ENCODE measurements at regions not wholly inside any gene's neighbourhood (a gene's known extent, or its start where the extent isn't known, plus 50 kb on each side); places are given as distances from the start of the nearest gene placed in this dataset.

GRCh38 chr2:145918951-145919350, 1399.0 kb upstream of the ZEB2 start:
- RAD21 ChIA-PET (ENCODE audit: low non-redundant PET in 1 of 2, low total read pairs in 2 of 2, uncharacterized antibody in 2 of 2, unreplicated experiment in 2 of 2): no interaction called here
- no peaks in the 10 kb centered on the region for H3K9me2 ChIP-seq (ENCODE audit: insufficient read depth)
- H3K9me3 ChIP-seq (ENCODE audit: control insufficient read depth in 1 of 2, insufficient read depth in 1 of 2, low read depth in 1 of 2, low read length in 2 of 2): no peaks in the 10 kb centered on the region
- no peak overlapping the region for H3K4me3 ChIP-seq (replicated peaks in 1 of 2; ENCODE audit: low read depth in 1 of 2, low read length in 2 of 2)
- POLR2A ChIA-PET: no interaction called here
- H3K9ac ChIP-seq (ENCODE audit: low read length): no peak overlapping the region
- H3K36me3 ChIP-seq (ENCODE audit: control insufficient read depth in 1 of 2, insufficient read depth in 2 of 2, low read length in 2 of 2): no peaks in the 10 kb centered on the region
- no peaks in the 10 kb centered on the region for H3K79me2 ChIP-seq (ENCODE audit: insufficient read depth, low read length)
- no peak overlapping the region for H3K27ac ChIP-seq (ENCODE audit: low read depth, low read length)
- H3K4me1 ChIP-seq (ENCODE audit: control insufficient read depth in 1 of 2, insufficient read depth in 2 of 2, low read length in 2 of 2): no peaks in the 10 kb centered on the region
- BruUV-seq (replicated peaks): no TSS peak
- no peaks in the 10 kb centered on the region for H3K27me3 ChIP-seq (ENCODE audit: insufficient read depth, low read length)
- H4K20me1 ChIP-seq (ENCODE audit: insufficient read depth): no peaks in the 10 kb centered on the region
- intact Hi-C loops (cut with micrococcal nuclease): no loop called here
- H3K4me2 ChIP-seq (ENCODE audit: low read length): no peak overlapping the region
- no peak for TF ChIP-seq ZBTB33 (IDR thresholded peaks at IDR 0.05; ENCODE audit: extremely low read depth, insufficient replicate concordance, low read length)
- no peak for TF ChIP-seq EGR1 (IDR thresholded peaks at IDR 0.05; ENCODE audit: low read depth)
- no peak for TF ChIP-seq POLR2A (IDR thresholded peaks at IDR 0.05; ENCODE audit: borderline replicate concordance, extremely low read depth, insufficient read depth, insufficient read length)
- no peak for TF ChIP-seq ZFX (IDR thresholded peaks at IDR 0.05)
- no peak for TF ChIP-seq ELF1 (IDR thresholded peaks at IDR 0.05; ENCODE audit: borderline replicate concordance, low read depth)
- TF ChIP-seq YY1 (IDR thresholded peaks at IDR 0.05; ENCODE audit: extremely low read depth, insufficient replicate concordance, low read depth, low read length): no peak
- TF ChIP-seq JUND (IDR thresholded peaks at IDR 0.05): no peak
- no peak for TF ChIP-seq POLR2AphosphoS5 (IDR thresholded peaks at IDR 0.05; ENCODE audit: low read depth, low read length)
- no peak for TF ChIP-seq MAX (IDR thresholded peaks at IDR 0.05)
- no peak for TF ChIP-seq ZNF274 (IDR thresholded peaks at IDR 0.05; ENCODE audit: low read depth, low read length)
- no peak for TF ChIP-seq EZH2 (IDR thresholded peaks at IDR 0.05)
- TF ChIP-seq TCF7L2 (IDR thresholded peaks at IDR 0.05; ENCODE audit: borderline replicate concordance, extremely low read depth, insufficient read depth, insufficient read length): no peak
- TF ChIP-seq EZH2phosphoT487 (IDR thresholded peaks at IDR 0.05; ENCODE audit: borderline replicate concordance): no peak
- no peak for TF ChIP-seq CBX3 (IDR thresholded peaks at IDR 0.05; ENCODE audit: low read depth)
- no peak for TF ChIP-seq FOSL1 (IDR thresholded peaks at IDR 0.05; ENCODE audit: low read depth)
- no peak for TF ChIP-seq REST (IDR thresholded peaks at IDR 0.05; ENCODE audit: low read depth)
- TF ChIP-seq SIN3A (IDR thresholded peaks at IDR 0.05; ENCODE audit: low read depth): no peak
- no peak for DNase-seq (ENCODE audit: low read depth, low spot score)
- no peak for ATAC-seq
- CTCF ChIA-PET: no interaction called here
- no peak overlapping the region for H2AFZ ChIP-seq (ENCODE audit: low read depth, low read length, poor library complexity, severe bottlenecking)
